ENCODE measurements at regions not wholly inside any gene's neighbourhood (a gene's known extent, or its start where the extent isn't known, plus 50 kb on each side); places are given as distances from the start of the nearest gene placed in this dataset.

- no peaks in the 10 kb centered on the region for H3K9me3 ChIP-seq
- no peaks in the 10 kb centered on the region for H3K4me1 ChIP-seq (ENCODE audit: insufficient read depth)
- no peak for TF ChIP-seq CTCF (IDR thresholded peaks at IDR 0.05)
- TF ChIP-seq EP300 (IDR thresholded peaks at IDR 0.05), result no peak
- no peak for TF ChIP-seq POLR2A (IDR thresholded peaks at IDR 0.05)
- H3K27me3 ChIP-seq, result no peaks in the 10 kb centered on the region
- no peak for DNase-seq
- no peak overlapping the region for H3K4me3 ChIP-seq
- no peak overlapping the region for H3K27ac ChIP-seq
- intact Hi-C loops (cut with DNase I), result no loop called here
- H3K36me3 ChIP-seq, result no peaks in the 10 kb centered on the region
Measured at GRCh38 chr9:103377667-103378066, 382.5 kb downstream of the CYLC2 start.

GRCh38 chr9:103397868-103398600 is 402.9 kb downstream of the CYLC2 start:
- no peaks in the 10 kb centered on the region for H3K9me3 ChIP-seq
- no peaks in the 10 kb centered on the region for H3K27me3 ChIP-seq
- intact Hi-C loops (cut with DNase I), result no loop called here
- 52 to 56% (median 56%) methylated on average over 5 of the region's 5 CpGs for WGBS, 3 donors
- DNase-seq, result no peak
- H3K36me3 ChIP-seq, result no peaks in the 10 kb centered on the region
- H3K4me1 ChIP-seq (ENCODE audit: insufficient read depth), result no peaks in the 10 kb centered on the region
- no peak overlapping the region for H3K27ac ChIP-seq
- H3K4me3 ChIP-seq, result no peak overlapping the region
- TF ChIP-seq EP300 (IDR thresholded peaks at IDR 0.05) (no peak), POLR2A (IDR thresholded peaks at IDR 0.05) (no peak), CTCF (IDR thresholded peaks at IDR 0.05) (no peak)

GRCh38 chr9:103399535-103399934 is 404.4 kb downstream of the CYLC2 start:
- no peaks in the 10 kb centered on the region for H3K36me3 ChIP-seq
- no peaks in the 10 kb centered on the region for H3K9me3 ChIP-seq
- WGBS, 3 donors, result 90 to 93% (median 92%) methylated on average over 3 of the region's 3 CpGs
- intact Hi-C loops (cut with DNase I), result no loop called here
- H3K4me1 ChIP-seq (ENCODE audit: insufficient read depth), result no peaks in the 10 kb centered on the region
- TF ChIP-seq CTCF (IDR thresholded peaks at IDR 0.05) (no peak), EP300 (IDR thresholded peaks at IDR 0.05) (no peak), POLR2A (IDR thresholded peaks at IDR 0.05) (no peak)
- H3K4me3 ChIP-seq, result no peak overlapping the region
- no peak overlapping the region for H3K27ac ChIP-seq
- H3K27me3 ChIP-seq, result no peaks in the 10 kb centered on the region
- no peak for DNase-seq

GRCh38 chr9:103407260-103407659 is 412.1 kb downstream of the CYLC2 start:
- Histone ChIP-seq H3K27me3 (no peaks in the 10 kb centered on the region), H3K4me1 (ENCODE audit: insufficient read depth) (no peaks in the 10 kb centered on the region), H3K27ac (no peak overlapping the region), H3K9me3 (no peaks in the 10 kb centered on the region), H3K36me3 (no peaks in the 10 kb centered on the region), H3K4me3 (no peak overlapping the region)
- no peak for TF ChIP-seq CTCF (IDR thresholded peaks at IDR 0.05)
- no peak for TF ChIP-seq EP300 (IDR thresholded peaks at IDR 0.05)
- TF ChIP-seq POLR2A (IDR thresholded peaks at IDR 0.05), result no peak
- 90 to 95% (median 94%) methylated on average over 1 of the region's 1 CpG for WGBS, 3 donors
- intact Hi-C loops (cut with DNase I), result no loop called here
- DNase-seq, result no peak
